Right atrium auricular region (tissue), 2 donors: ENCODE measurements at regions not wholly inside any gene's neighbourhood (a gene's known extent, or its start where the extent isn't known, plus 50 kb on each side); places are given as distances from the start of the nearest gene placed in this dataset.

Source experiments
- DNase-seq: peaks from one replicate; pipeline ENCODE4 v3.0.0-alpha.2; 2019; ENCODE audit warnings: low spot score
- H3K27ac ChIP-seq, 2 donors: fragments of 200-600 bp; sonication (generic); 1 replicate in 1 of 2; 2 replicates in 1 of 2; pipeline ENCODE4 v1.5.1; 2016 to 2019
- H3K27me3 ChIP-seq, 2 donors: fragments of 200-600 bp; sonication (generic); one replicate each; pipeline versions ENCODE4 v1.5.1 to v1.6.0; 2017 to 2019
- H3K36me3 ChIP-seq: fragments of 200-600 bp; sonication (generic); one replicate; pipeline ENCODE4 v1.5.1; 2016
- H3K4me1 ChIP-seq, 2 donors: fragments of 200-600 bp; sonication (generic); one replicate each; pipeline versions ENCODE4 v1.5.1 to v1.6.0; 2017 to 2019
- H3K4me3 ChIP-seq, 2 donors: fragments of 200-600 bp; sonication (generic); 1 replicate in 1 of 2; 2 replicates in 1 of 2; pipeline ENCODE4 v1.5.1; 2017 to 2019; ENCODE audit warnings: mild to moderate bottlenecking in 1 of 2, moderate library complexity in 1 of 2
- H3K9me3 ChIP-seq, 2 donors: fragments of 200-600 bp; sonication (generic); one replicate each; pipeline ENCODE4 v1.5.1; 2019
- CTCF ChIP-seq, 2 donors: fragments of 200-600 bp; sonication (generic); IDR thresholded peaks; one replicate each; pipeline ENCODE4 v1.5.1; 2019; ENCODE audit warnings: antibody characterized with exemption in 2 of 2

- no peak for TF ChIP-seq CTCF (IDR thresholded peaks at IDR 0.05)
Observed at GRCh38 chr5:156134216-156134615, 192.7 kb upstream of the SGCD start.

GRCh38 chr5:156135531-156135930 is 191.4 kb upstream of the SGCD start:
- DNase-seq = no peak
- Histone ChIP-seq H3K27me3 (no peaks in the 10 kb centered on the region), H3K9me3 (no peaks in the 10 kb centered on the region), H3K27ac (no peak overlapping the region), H3K36me3 (no peaks in the 10 kb centered on the region), H3K4me1 (no peaks in the 10 kb centered on the region), H3K4me3 (no peak overlapping the region)
- no peak for TF ChIP-seq CTCF (IDR thresholded peaks at IDR 0.05)

More at GRCh38 chr5:156134216-156134615, 192.7 kb upstream of the SGCD start:
- Histone ChIP-seq H3K4me1 (no peaks in the 10 kb centered on the region), H3K36me3 (no peaks in the 10 kb centered on the region), H3K4me3 (no peak overlapping the region), H3K27ac (no peak overlapping the region), H3K9me3 (no peaks in the 10 kb centered on the region), H3K27me3 (no peaks in the 10 kb centered on the region)
- no peak for DNase-seq

- no peak for TF ChIP-seq CTCF (IDR thresholded peaks at IDR 0.05)
- H3K4me3 ChIP-seq = no peak overlapping the region
- H3K9me3 ChIP-seq = no peaks in the 10 kb centered on the region
- H3K27me3 ChIP-seq = no peaks in the 10 kb centered on the region
- no peak overlapping the region for H3K27ac ChIP-seq
- H3K4me1 ChIP-seq = no peaks in the 10 kb centered on the region
- no peak for DNase-seq
- no peaks in the 10 kb centered on the region for H3K36me3 ChIP-seq
Observed at GRCh38 chr5:156137071-156137869, 189.7 kb upstream of the SGCD start.

- H3K4me3 ChIP-seq = no peak overlapping the region
- H3K36me3 ChIP-seq = no peaks in the 10 kb centered on the region
- TF ChIP-seq CTCF (IDR thresholded peaks at IDR 0.05) = no peak
- no peaks in the 10 kb centered on the region for H3K4me1 ChIP-seq
- DNase-seq = no peak
- peaks cover 0 to 10% of the 10 kb centered on the region in 2 donors for H3K9me3 ChIP-seq
- no peaks in the 10 kb centered on the region for H3K27me3 ChIP-seq
- no peak overlapping the region for H3K27ac ChIP-seq
Observed at GRCh38 chr5:156142867-156143266, 184.1 kb upstream of the SGCD start.

- H3K4me1 ChIP-seq = no peaks in the 10 kb centered on the region
- H3K27ac ChIP-seq = no peak overlapping the region
- DNase-seq = no peak
- TF ChIP-seq CTCF (IDR thresholded peaks at IDR 0.05) = no peak
- H3K27me3 ChIP-seq = no peaks in the 10 kb centered on the region
- no peaks in the 10 kb centered on the region for H3K36me3 ChIP-seq
- no peak overlapping the region for H3K4me3 ChIP-seq
- H3K9me3 ChIP-seq = peaks cover 0 to 10% of the 10 kb centered on the region in 2 donors
Observed at GRCh38 chr5:156147261-156147943, 179.6 kb upstream of the SGCD start.
